ENCODE measurements at regions not wholly inside any gene's neighbourhood (a gene's known extent, or its start where the extent isn't known, plus 50 kb on each side); places are given as distances from the start of the nearest gene placed in this dataset.

GRCh38 chr7:86953653-86954336 is 105.7 kb downstream of the ELAPOR2 start:
- Histone ChIP-seq H3K9me3 (ENCODE audit: control insufficient read depth, low read depth, low read length) (no peaks in the 10 kb centered on the region), H3K9ac (ENCODE audit: control insufficient read depth, extremely low read depth, insufficient read depth, low read length) (no peak overlapping the region), H3K4me2 (ENCODE audit: control insufficient read depth, extremely low read depth, insufficient read depth, low read depth, low read length) (no peak overlapping the region), H2AFZ (ENCODE audit: control insufficient read depth, low read length) (no peak overlapping the region), H3K79me2 (ENCODE audit: control insufficient read depth, insufficient read depth, low read length) (no peaks in the 10 kb centered on the region), H3K36me3 (ENCODE audit: control insufficient read depth in 2 of 2, extremely low read depth in 1 of 2, insufficient read depth in 2 of 2, low read length in 2 of 2) (no peaks in the 10 kb centered on the region), H3K27me3 (ENCODE audit: control insufficient read depth, extremely low read depth, insufficient read depth, low read length) (no peaks in the 10 kb centered on the region), H3K9me1 (ENCODE audit: control insufficient read depth, extremely low read depth, insufficient read depth, low read length) (no peaks in the 10 kb centered on the region), H3K4me1 (ENCODE audit: control insufficient read depth, extremely low read depth, insufficient read depth, low read length) (no peaks in the 10 kb centered on the region), H3K4me3 (ENCODE audit: control insufficient read depth in 2 of 3, extremely low read depth in 1 of 3, insufficient read depth in 2 of 3, low read depth in 1 of 3, low read length in 3 of 3) (no peak overlapping the region), H4K20me1 (ENCODE audit: control insufficient read depth, extremely low read depth, insufficient read depth, low read length) (no peaks in the 10 kb centered on the region), H3K27ac (ENCODE audit: control insufficient read depth, insufficient read depth, low read length) (no peak overlapping the region)
- TF ChIP-seq EZH2 (IDR thresholded peaks at IDR 0.05; ENCODE audit: low read length) = no peak
- TF ChIP-seq, protein P1, sequence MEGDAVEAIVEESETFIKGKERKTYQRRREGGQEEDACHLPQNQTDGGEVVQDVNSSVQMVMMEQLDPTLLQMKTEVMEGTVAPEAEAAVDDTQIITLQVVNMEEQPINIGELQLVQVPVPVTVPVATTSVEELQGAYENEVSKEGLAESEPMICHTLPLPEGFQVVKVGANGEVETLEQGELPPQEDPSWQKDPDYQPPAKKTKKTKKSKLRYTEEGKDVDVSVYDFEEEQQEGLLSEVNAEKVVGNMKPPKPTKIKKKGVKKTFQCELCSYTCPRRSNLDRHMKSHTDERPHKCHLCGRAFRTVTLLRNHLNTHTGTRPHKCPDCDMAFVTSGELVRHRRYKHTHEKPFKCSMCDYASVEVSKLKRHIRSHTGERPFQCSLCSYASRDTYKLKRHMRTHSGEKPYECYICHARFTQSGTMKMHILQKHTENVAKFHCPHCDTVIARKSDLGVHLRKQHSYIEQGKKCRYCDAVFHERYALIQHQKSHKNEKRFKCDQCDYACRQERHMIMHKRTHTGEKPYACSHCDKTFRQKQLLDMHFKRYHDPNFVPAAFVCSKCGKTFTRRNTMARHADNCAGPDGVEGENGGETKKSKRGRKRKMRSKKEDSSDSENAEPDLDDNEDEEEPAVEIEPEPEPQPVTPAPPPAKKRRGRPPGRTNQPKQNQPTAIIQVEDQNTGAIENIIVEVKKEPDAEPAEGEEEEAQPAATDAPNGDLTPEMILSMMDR (optimal IDR thresholded peaks at IDR 0.05 in 1 of 3, IDR thresholded peaks at IDR 0.05 in 1 of 3, conservative IDR thresholded peaks at IDR 0.05 in 1 of 3; ENCODE audit: extremely low read depth in 1 of 3, insufficient read depth in 2 of 3, low read length in 3 of 3) = no peak
- dilution Hi-C loops (cut with MboI; ENCODE audit: extremely low pct_ligation_motif_present, low sequenced_read_pairs) = no loop called here
- FAIRE-seq (no peak), DNase-seq (ENCODE audit: low read depth, low spot score) (no peak)

GRCh38 chr7:86953219-86953618 is 106.2 kb downstream of the ELAPOR2 start:
- Histone ChIP-seq H3K4me3 (ENCODE audit: control insufficient read depth in 2 of 3, extremely low read depth in 1 of 3, insufficient read depth in 2 of 3, low read depth in 1 of 3, low read length in 3 of 3) (no peak overlapping the region), H3K27ac (ENCODE audit: control insufficient read depth, insufficient read depth, low read length) (no peak overlapping the region), H3K9me1 (ENCODE audit: control insufficient read depth, extremely low read depth, insufficient read depth, low read length) (no peaks in the 10 kb centered on the region), H3K79me2 (ENCODE audit: control insufficient read depth, insufficient read depth, low read length) (no peaks in the 10 kb centered on the region), H3K36me3 (ENCODE audit: control insufficient read depth in 2 of 2, extremely low read depth in 1 of 2, insufficient read depth in 2 of 2, low read length in 2 of 2) (no peaks in the 10 kb centered on the region), H3K9ac (ENCODE audit: control insufficient read depth, extremely low read depth, insufficient read depth, low read length) (no peak overlapping the region), H3K27me3 (ENCODE audit: control insufficient read depth, extremely low read depth, insufficient read depth, low read length) (no peaks in the 10 kb centered on the region), H2AFZ (ENCODE audit: control insufficient read depth, low read length) (no peak overlapping the region), H3K4me1 (ENCODE audit: control insufficient read depth, extremely low read depth, insufficient read depth, low read length) (no peaks in the 10 kb centered on the region), H4K20me1 (ENCODE audit: control insufficient read depth, extremely low read depth, insufficient read depth, low read length) (no peaks in the 10 kb centered on the region), H3K9me3 (ENCODE audit: control insufficient read depth, low read depth, low read length) (no peaks in the 10 kb centered on the region), H3K4me2 (ENCODE audit: control insufficient read depth, extremely low read depth, insufficient read depth, low read depth, low read length) (no peak overlapping the region)
- dilution Hi-C loops (cut with MboI; ENCODE audit: extremely low pct_ligation_motif_present, low sequenced_read_pairs) = no loop called here
- no peak for FAIRE-seq
- DNase-seq (ENCODE audit: low read depth, low spot score) = no peak
- TF ChIP-seq EZH2 (IDR thresholded peaks at IDR 0.05; ENCODE audit: low read length) = no peak
- TF ChIP-seq, protein P1 (optimal IDR thresholded peaks at IDR 0.05 in 1 of 3, IDR thresholded peaks at IDR 0.05 in 1 of 3, conservative IDR thresholded peaks at IDR 0.05 in 1 of 3; ENCODE audit: extremely low read depth in 1 of 3, insufficient read depth in 2 of 3, low read length in 3 of 3) = no peak
